GM12892 (cell line): ENCODE measurements at regions not wholly inside any gene's neighbourhood (a gene's known extent, or its start where the extent isn't known, plus 50 kb on each side); places are given as distances from the start of the nearest gene placed in this dataset.

Experiments used
- POLR2A ChIP-seq: IDR thresholded peaks from 2 replicates; pipeline ENCODE4 v1.6.1; 2011; ENCODE audit warnings: low read depth, low read length, control low read depth
- POLR2AphosphoS5 ChIP-seq: IDR thresholded peaks from 2 replicates; pipeline ENCODE4 v1.6.1; 2011; ENCODE audit warnings: low read depth, low read length, control low read depth
- TAF1 ChIP-seq: IDR thresholded peaks from 2 replicates; pipeline ENCODE4 v1.6.1; 2011; ENCODE audit warnings: low read depth, mild to moderate bottlenecking, control low read depth, low read length, borderline replicate concordance

GRCh38 chr1:14294860-14295536 is 303.5 kb upstream of the KAZN start:
- TF ChIP-seq POLR2AphosphoS5: no peak
- no peak for TF ChIP-seq POLR2A
- TF ChIP-seq TAF1: no peak
